GM21447 (cell line): ENCODE measurements at regions not wholly inside any gene's neighbourhood (a gene's known extent, or its start where the extent isn't known, plus 50 kb on each side); places are given as distances from the start of the nearest gene placed in this dataset.
"Not testable (repeated sequence)": the region's sequence is repeated elsewhere in the genome, so short reads cannot be mapped to it uniquely, and the experiment has no call there.

ENCODE experiments used
- ATAC-seq: cut with Tn5 transposase; IDR thresholded peaks from one replicate; pipeline ENCODE4 v1.9.1; 2021; ENCODE audit not compliant: unreplicated experiment

- ATAC-seq, result no peak
These were observed 182.2 kb downstream of the INHBB start for GRCh38 chr2:120528051-120528692.

- ATAC-seq, result no peak
These were observed 182.7 kb downstream of the INHBB start for GRCh38 chr2:120528693-120529076.

- no peak for ATAC-seq
These were observed 184.8 kb downstream of the INHBB start for GRCh38 chr2:120530781-120531180.

GRCh38 chr2:120531365-120531764, 185.4 kb downstream of the INHBB start:
- no peak for ATAC-seq

- no peak for ATAC-seq
These were observed 186.1 kb downstream of the INHBB start for GRCh38 chr2:120531863-120532600.

- no peak for ATAC-seq
These were observed 187.7 kb downstream of the INHBB start for GRCh38 chr2:120533625-120534024.

GRCh38 chr2:120534457-120534856, 188.5 kb downstream of the INHBB start:
- ATAC-seq, result no peak

- ATAC-seq, result no peak
These were observed 189.1 kb downstream of the INHBB start for GRCh38 chr2:120535081-120535480.

GRCh38 chr2:120536141-120536540, 190.2 kb downstream of the INHBB start:
- ATAC-seq, result no peak

- ATAC-seq, result no peak
These were observed 192.9 kb downstream of the INHBB start for GRCh38 chr2:120538691-120539423.

- ATAC-seq, result no peak
These were observed 193.5 kb downstream of the INHBB start for GRCh38 chr2:120539424-120539936.

GRCh38 chr2:120539937-120540718, 194.2 kb downstream of the INHBB start:
- no peak for ATAC-seq

- ATAC-seq, result no peak
These were observed 194.7 kb upstream of the GLI2 start for GRCh38 chr2:120540719-120541552.

GRCh38 chr2:120541553-120541932, 194.1 kb upstream of the GLI2 start:
- ATAC-seq, result no peak

GRCh38 chr2:120541972-120542670, 193.5 kb upstream of the GLI2 start:
- ATAC-seq, result no peak

- no peak for ATAC-seq
These were observed 192.6 kb upstream of the GLI2 start for GRCh38 chr2:120542911-120543527.

GRCh38 chr2:120543899-120544298, 191.8 kb upstream of the GLI2 start:
- ATAC-seq, result no peak

GRCh38 chr2:120544522-120544921, 191.1 kb upstream of the GLI2 start:
- ATAC-seq, result no peak

GRCh38 chr2:120545007-120545406, 190.7 kb upstream of the GLI2 start:
- ATAC-seq, result not testable (repeated sequence)
